Globus pallidus (tissue), 1 donor: ENCODE measurements at regions not wholly inside any gene's neighbourhood (a gene's known extent, or its start where the extent isn't known, plus 50 kb on each side); places are given as distances from the start of the nearest gene placed in this dataset.

Experiments used
- DNase-seq: peaks from one replicate; pipeline ENCODE4 v3.0.0-alpha.2; 2015; ENCODE audit warnings: low spot score

- DNase-seq: no peak
Observed at GRCh38 chr10:21172930-21173801, 276.1 kb upstream of the NEBL start.

GRCh38 chr10:21172542-21172929, 275.4 kb upstream of the NEBL start:
- no peak for DNase-seq

- no peak for DNase-seq
Observed at GRCh38 chr10:21171936-21172541, 274.9 kb upstream of the NEBL start.

DNA sequence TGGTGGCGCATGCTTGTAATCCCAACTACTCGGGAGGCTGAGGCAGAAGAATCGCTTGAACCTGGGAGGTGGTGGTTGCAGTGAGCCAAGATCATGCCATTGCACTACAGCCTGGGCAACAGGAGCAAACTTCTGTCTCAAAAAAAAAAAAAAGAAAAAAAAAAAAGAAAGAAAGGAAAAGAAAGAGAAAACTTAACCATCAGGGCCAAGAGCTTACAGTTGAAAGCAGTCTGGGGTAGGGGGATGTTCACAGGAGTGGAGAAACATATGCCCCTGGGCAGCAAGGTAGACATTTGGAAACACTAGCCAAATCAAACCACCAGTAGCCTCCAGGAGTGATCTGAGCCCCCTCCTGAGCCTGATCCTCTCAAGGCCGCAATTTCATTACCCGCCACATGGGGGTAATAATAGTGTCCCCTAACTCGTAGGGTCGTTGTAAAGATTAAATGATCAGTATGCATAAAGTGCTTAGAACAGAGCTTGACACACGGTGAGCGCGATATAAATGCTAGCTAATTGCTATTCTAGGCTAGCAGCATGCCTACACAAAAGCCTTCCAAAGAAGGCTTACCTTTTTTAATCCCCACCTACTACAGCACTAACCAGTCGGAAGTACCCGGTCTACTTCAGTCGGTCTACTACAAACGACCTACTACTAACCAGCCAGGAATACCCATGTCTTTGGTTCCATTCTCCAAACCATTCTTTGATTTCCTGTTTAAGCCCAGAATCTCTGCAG, 274.3 kb upstream of the NEBL start:
- no peak for DNase-seq

- no peak for DNase-seq
Observed at GRCh38 chr10:21170216-21170615, 273.1 kb upstream of the NEBL start.

- no peak for DNase-seq
Observed at GRCh38 chr10:21169271-21169670, 272.2 kb upstream of the NEBL start.

GRCh38 chr10:21167288-21168010, 270.3 kb upstream of the NEBL start:
- no peak for DNase-seq

DNA sequence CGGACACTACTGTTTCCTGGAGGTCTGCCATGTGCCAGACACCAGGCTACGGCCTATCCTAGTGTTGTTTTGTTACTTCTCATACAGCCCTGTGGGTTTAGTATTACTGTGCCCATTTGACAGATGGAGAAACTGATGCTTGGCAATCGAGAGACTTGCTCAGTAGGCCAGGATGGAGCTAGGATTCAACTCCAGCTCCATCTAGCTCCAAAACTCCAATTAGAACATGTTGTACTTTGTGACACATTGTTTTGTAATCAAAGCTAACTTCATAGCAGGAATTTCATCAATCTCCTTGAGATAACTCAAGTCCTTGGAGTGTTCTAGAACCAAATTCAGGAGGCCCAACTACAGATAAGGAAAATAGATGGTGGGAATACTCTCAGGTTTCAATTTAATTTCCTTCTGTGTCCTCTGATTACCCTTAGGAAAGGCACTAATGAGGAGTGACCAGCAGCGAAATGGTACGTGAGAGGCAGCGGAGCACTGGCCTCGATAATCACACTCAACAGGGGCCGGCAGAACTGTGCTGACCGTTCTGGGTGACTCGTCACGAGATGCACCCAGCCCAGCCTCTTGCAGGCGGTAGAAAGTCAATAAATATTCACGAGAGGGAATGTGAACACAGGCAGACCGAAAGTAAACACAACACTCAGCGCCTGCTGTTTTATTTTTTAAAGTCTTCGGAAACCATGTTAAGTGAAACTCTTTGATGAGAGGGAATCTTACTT, 269.6 kb upstream of the NEBL start:
- DNase-seq: no peak

GRCh38 chr10:21165489-21165888, 268.4 kb upstream of the NEBL start:
- no peak for DNase-seq

DNA sequence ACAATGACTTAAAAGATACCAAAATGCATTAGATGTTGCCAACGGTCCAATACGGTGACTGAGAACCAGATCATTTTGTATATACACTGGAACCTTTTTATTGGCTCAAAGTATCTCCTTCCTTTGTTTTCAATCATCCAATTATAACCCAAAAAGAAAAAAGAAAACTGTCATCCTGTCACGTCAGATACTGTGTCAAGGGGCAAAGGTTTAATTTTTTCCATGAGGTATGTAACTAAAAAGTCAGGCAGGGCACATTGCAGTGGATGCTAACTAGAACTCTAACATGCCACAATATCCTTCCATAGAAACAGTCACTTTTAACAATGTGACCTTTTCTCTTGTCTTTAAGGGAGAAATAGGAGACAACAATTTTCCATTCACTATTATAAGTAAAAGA, 267.6 kb upstream of the NEBL start:
- DNase-seq: no peak

GRCh38 chr10:21162948-21163347, 265.8 kb upstream of the NEBL start:
- DNase-seq: no peak

DNA sequence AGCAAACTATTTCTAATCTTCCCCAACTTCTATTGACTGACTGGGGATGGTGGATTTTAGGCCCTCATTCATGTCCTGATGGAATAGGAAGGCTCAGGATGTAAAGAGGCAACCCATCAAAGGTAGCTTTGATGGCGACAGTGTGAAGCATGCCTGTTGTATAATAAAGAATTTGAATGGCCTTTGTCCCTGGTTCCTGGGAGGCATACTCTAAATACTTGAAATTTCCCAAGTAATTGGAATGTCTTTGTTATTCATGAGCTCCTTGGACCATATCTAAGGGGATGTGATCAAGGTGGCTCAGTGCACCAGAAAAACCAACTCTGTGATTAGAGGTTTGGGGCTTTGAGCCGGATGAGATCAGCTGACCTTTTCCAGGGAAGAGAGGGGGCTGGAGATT, 264.5 kb upstream of the NEBL start:
- no peak for DNase-seq

- DNase-seq: no peak
Observed at GRCh38 chr10:21161090-21161625, 264.0 kb upstream of the NEBL start.

DNA sequence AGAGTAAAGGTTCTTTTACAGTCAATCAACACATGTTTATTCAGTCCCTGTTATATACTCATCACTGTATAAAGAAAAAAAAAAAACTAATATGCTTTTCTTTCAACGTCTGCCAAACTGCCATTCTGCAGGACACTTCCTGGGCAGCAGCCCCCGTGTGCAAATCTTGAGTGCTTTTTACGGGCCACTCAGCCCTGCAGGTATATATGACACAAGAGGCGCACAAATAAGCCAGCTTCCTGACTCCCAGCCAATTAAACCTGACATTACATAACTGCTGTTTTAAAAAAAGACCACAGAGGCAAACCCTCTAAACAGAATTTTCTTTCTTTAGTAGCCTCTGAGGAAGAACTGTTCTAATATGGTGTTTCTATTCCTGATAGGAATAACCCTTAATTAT, 263.0 kb upstream of the NEBL start:
- no peak for DNase-seq

DNA sequence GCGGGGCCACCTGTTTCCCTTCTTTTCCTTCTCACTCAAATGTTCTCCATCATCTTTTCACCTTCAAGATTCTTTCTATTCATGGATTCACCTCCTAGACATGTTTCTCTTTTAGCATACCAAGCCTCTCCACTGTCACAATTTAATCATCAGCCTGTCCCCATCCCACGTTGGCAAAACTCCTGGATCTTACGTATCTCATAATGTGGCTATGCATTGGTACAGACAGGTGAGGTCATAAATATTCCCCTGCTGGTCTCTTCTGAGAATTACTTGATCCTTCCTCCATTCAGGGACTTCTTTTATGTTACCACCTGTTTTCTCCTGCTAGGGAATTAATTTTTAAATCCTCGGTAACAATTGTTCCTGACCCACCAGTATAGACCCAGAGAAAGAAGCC, 262.6 kb upstream of the NEBL start:
- DNase-seq: no peak

- DNase-seq: no peak
Observed at GRCh38 chr10:21158301-21158700, 261.2 kb upstream of the NEBL start.

DNA sequence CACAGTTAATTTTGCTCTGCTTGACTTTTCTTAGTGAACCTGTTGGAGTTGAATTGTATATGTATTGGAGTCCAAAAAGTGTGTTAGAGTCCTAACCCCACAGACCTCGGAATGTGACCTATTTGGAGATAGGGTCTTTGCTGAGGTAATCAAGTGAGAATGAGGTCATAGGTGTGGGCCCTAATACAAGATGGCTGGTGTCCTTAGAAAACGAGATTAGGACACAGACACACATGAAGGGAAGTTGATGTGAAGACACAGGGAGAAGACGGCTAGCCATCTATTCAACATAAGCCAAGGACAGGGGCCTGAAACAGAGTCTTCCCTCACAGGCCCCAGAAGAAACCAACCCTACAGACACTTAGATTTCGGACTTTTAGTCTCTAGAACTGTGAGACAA, 260.6 kb upstream of the NEBL start:
- DNase-seq: no peak

GRCh38 chr10:21150166-21150565, 253.1 kb upstream of the NEBL start:
- DNase-seq: no peak

GRCh38 chr10:21146436-21146789, 249.3 kb upstream of the NEBL start:
- DNase-seq: no peak

GRCh38 chr10:21145751-21146435, 248.8 kb upstream of the NEBL start:
- peak; percentile 61 for DNase-seq

- no peak for DNase-seq
Observed at GRCh38 chr10:21144047-21144446, 246.9 kb upstream of the NEBL start.
